H1 (cell line): ENCODE measurements at regions not wholly inside any gene's neighbourhood (a gene's known extent, or its start where the extent isn't known, plus 50 kb on each side); places are given as distances from the start of the nearest gene placed in this dataset.

Experiments used
- CTCF ChIA-PET: fragments of 300-600 bp; sonication (Branson Sonifier 250); formaldehyde crosslinking; loops from one replicate; lab custom pipeline; 2021; ENCODE audit not compliant: partially characterized antibody; lab: Charles Lee
- POLR2A ChIA-PET: fragments of 300-600 bp; sonication (Branson Sonifier 250); formaldehyde crosslinking; loops from one replicate; lab custom pipeline; 2021; ENCODE audit warnings: inconsistent platforms; ENCODE audit not compliant: partially characterized antibody; lab: Charles Lee
- DNase-seq, 2 experiments: peaks; one replicate each; pipeline versions ENCODE4 v3.0.0 to v3.0.0-alpha.2; 2010 to 2022; ENCODE audit warnings: low spot score in 2 of 2, low read depth in 1 of 2, mixed read lengths in 1 of 2
- FAIRE-seq: peaks from 2 replicates; lab custom pipeline; 2011; peaks lifted over from hg19 to GRCh38; lab: Jason Lieb, UNC
- H2AFZ ChIP-seq: 2 replicates; pipeline ENCODE4 v1.8.1; 2012; ENCODE audit warnings: low read length, inconsistent platforms
- H2AK5ac ChIP-seq: 2 replicates; pipeline ENCODE4 v1.6.1; 2013; ENCODE audit warnings: low read depth, low read length
- H2BK120ac ChIP-seq: replicated peaks from 2 replicates; pipeline ENCODE3; 2013; ENCODE audit warnings: low read depth, low read length, inconsistent platforms
- H2BK12ac ChIP-seq: 2 replicates; pipeline ENCODE4 v1.6.1; 2013; ENCODE audit warnings: low read depth, low read length
- H2BK15ac ChIP-seq: 2 replicates; pipeline ENCODE4 v1.6.1; 2013; ENCODE audit warnings: low read length
- H2BK20ac ChIP-seq: 2 replicates; pipeline ENCODE4 v1.6.1; 2013; ENCODE audit warnings: low read length
- H2BK5ac ChIP-seq: 2 replicates; pipeline ENCODE4 v1.6.1; 2013; ENCODE audit warnings: low read depth, low read length
- H3K14ac ChIP-seq: 2 replicates; pipeline ENCODE4 v1.6.1; 2013; ENCODE audit warnings: inconsistent platforms; ENCODE audit not compliant: insufficient read length
- H3K18ac ChIP-seq: 2 replicates; pipeline ENCODE4 v1.6.1; 2013; ENCODE audit warnings: low read length; ENCODE audit errors: extremely low read depth
- H3K23ac ChIP-seq: 2 replicates; pipeline ENCODE4 v1.6.1; 2013; ENCODE audit warnings: inconsistent platforms; ENCODE audit not compliant: insufficient read length
- H3K23me2 ChIP-seq: 2 replicates; pipeline ENCODE4 v1.6.1; 2013; ENCODE audit warnings: low read depth, low read length
- H3K27ac ChIP-seq: 2 replicates; pipeline ENCODE4 v1.6.1; 2011; ENCODE audit warnings: low read depth, low read length, inconsistent platforms
- H3K27me3 ChIP-seq, 4 experiments: replicated peaks in 1 of 4; 1 replicate in 1 of 4; 2 replicates in 3 of 4; pipeline versions ENCODE4 v1.6.1 to v1.8.1; 2011 to 2013; ENCODE audit warnings: low read length in 3 of 4, mild to moderate bottlenecking in 3 of 4, inconsistent platforms in 2 of 4, mixed read lengths in 2 of 4, moderate library complexity in 1 of 4; ENCODE audit not compliant: control insufficient read depth in 3 of 4, insufficient read depth in 3 of 4; ENCODE audit errors: extremely low read depth in 1 of 4
- H3K36me3 ChIP-seq, 4 experiments: 2 replicates each; pipeline versions ENCODE4 v1.6.1 to v1.8.1; 2011 to 2013; ENCODE audit warnings: mild to moderate bottlenecking in 4 of 4, low read length in 3 of 4, moderate library complexity in 2 of 4, control low read depth in 1 of 4, inconsistent platforms in 1 of 4; ENCODE audit not compliant: insufficient read depth in 4 of 4, control insufficient read depth in 2 of 4
- H3K4ac ChIP-seq: replicated peaks from 2 replicates; pipeline ENCODE3; 2013; ENCODE audit warnings: low read length, low read depth, mixed read lengths, inconsistent platforms; ENCODE audit not compliant: insufficient read length
- H3K4me1 ChIP-seq, 4 experiments: replicated peaks in 1 of 4; 1 replicate in 1 of 4; 2 replicates in 3 of 4; pipeline versions ENCODE4 v1.6.1 to v1.8.1; 2011 to 2013; ENCODE audit warnings: low read length in 3 of 4, inconsistent platforms in 2 of 4, mixed read lengths in 1 of 4; ENCODE audit not compliant: insufficient read depth in 4 of 4, control insufficient read depth in 3 of 4
- H3K4me2 ChIP-seq, 2 experiments: 2 replicates each; pipeline versions ENCODE4 v1.6.1 to v1.8.1; 2011 to 2013; ENCODE audit warnings: low read depth in 2 of 2, low read length in 2 of 2, control low read depth in 1 of 2, inconsistent platforms in 1 of 2, mild to moderate bottlenecking in 1 of 2; ENCODE audit not compliant: insufficient read depth in 1 of 2
- H3K4me3 ChIP-seq, 4 experiments: fragments of 200-600, 300-600 bp in 1 of 4; sonication (generic), shearing (Covaris generic), sonication (Bioruptor Twin) in 1 of 4; 2 replicates each; pipeline versions ENCODE4 v1.5.1 to v1.8.1; 2011 to 2016; ENCODE audit warnings: low read length in 4 of 4, low read depth in 3 of 4, control low read depth in 2 of 4, inconsistent platforms in 2 of 4, mild to moderate bottlenecking in 2 of 4, mixed read lengths in 1 of 4, moderate library complexity in 1 of 4; ENCODE audit not compliant: insufficient read depth in 2 of 4; ENCODE audit errors: extremely low read depth in 1 of 4
- H3K56ac ChIP-seq: replicated peaks from 2 replicates; pipeline ENCODE3; 2013; ENCODE audit warnings: low read depth, mild to moderate bottlenecking, mixed read lengths, low read length, inconsistent platforms; ENCODE audit not compliant: insufficient read length
- H3K79me1 ChIP-seq: 2 replicates; pipeline ENCODE4 v1.6.1; 2013; ENCODE audit warnings: low read depth, low read length, control low read depth
- H3K79me2 ChIP-seq, 2 experiments: 2 replicates each; pipeline versions ENCODE4 v1.6.1 to v1.8.1; 2012 to 2013; ENCODE audit warnings: low read length in 2 of 2, mild to moderate bottlenecking in 2 of 2, inconsistent platforms in 1 of 2; ENCODE audit not compliant: insufficient read depth in 2 of 2, control insufficient read depth in 1 of 2
- H3K9ac ChIP-seq, 4 experiments: replicated peaks in 1 of 4; 1 replicate in 1 of 4; 2 replicates in 3 of 4; pipeline versions ENCODE4 v1.6.1 to v1.8.1; 2011 to 2013; ENCODE audit warnings: low read depth in 3 of 4, low read length in 3 of 4, control low read depth in 2 of 4, mild to moderate bottlenecking in 2 of 4, moderate library complexity in 2 of 4, inconsistent platforms in 1 of 4; ENCODE audit errors: extremely low read depth in 1 of 4
- H3K9me3 ChIP-seq, 2 experiments: 2 replicates each; pipeline versions ENCODE4 v1.6.1 to v1.8.1; 2012 to 2013; ENCODE audit warnings: mild to moderate bottlenecking in 2 of 2, moderate library complexity in 2 of 2, control low read depth in 1 of 2, inconsistent platforms in 1 of 2, low read depth in 1 of 2, low read length in 1 of 2, mixed read lengths in 1 of 2; ENCODE audit not compliant: insufficient read depth in 2 of 2
- H4K20me1 ChIP-seq, 2 experiments: replicated peaks in 1 of 2; 2 replicates each; pipeline versions ENCODE3 to v1.8.1; 2011 to 2013; ENCODE audit warnings: inconsistent platforms in 2 of 2, low read length in 2 of 2, mild to moderate bottlenecking in 1 of 2; ENCODE audit not compliant: insufficient read depth in 2 of 2, control insufficient read depth in 1 of 2
- H4K5ac ChIP-seq: 2 replicates; pipeline ENCODE4 v1.6.1; 2013; ENCODE audit warnings: low read length, low read depth, mixed read lengths, inconsistent platforms; ENCODE audit not compliant: insufficient read length
- H4K8ac ChIP-seq: 2 replicates; pipeline ENCODE4 v1.8.0; 2013; ENCODE audit warnings: mild to moderate bottlenecking, moderate library complexity, low read length, inconsistent platforms; ENCODE audit not compliant: insufficient read depth; ENCODE audit errors: extremely low read depth
- H4K91ac ChIP-seq: replicated peaks from 2 replicates; pipeline ENCODE3; 2013; ENCODE audit warnings: low read length, mixed read lengths, inconsistent platforms; ENCODE audit not compliant: insufficient read length
- ASH2L ChIP-seq: fragments of 200-600, 300-600 bp; sonication (generic); IDR thresholded peaks from one replicate; pipeline ENCODE4 v1.7.1; 2017; ENCODE audit warnings: low read length
- FOSL1 ChIP-seq: IDR thresholded peaks from 2 replicates; pipeline ENCODE4 v1.6.1; 2011; ENCODE audit warnings: mild to moderate bottlenecking, low read depth, low read length, moderate library complexity; ENCODE audit not compliant: insufficient read depth
- HDAC6 ChIP-seq: IDR thresholded peaks from one replicate; pipeline ENCODE4 v1.7.1; 2012; ENCODE audit warnings: low read depth, mild to moderate bottlenecking, inconsistent platforms, low read length, moderate library complexity
- MAFK ChIP-seq: IDR thresholded peaks from 2 replicates; pipeline ENCODE4 v1.6.1; 2012; ENCODE audit warnings: low read depth, mild to moderate bottlenecking, improper control_type of control experiment, low read length
- RFX5 ChIP-seq: IDR thresholded peaks from 2 replicates; pipeline ENCODE4 v1.6.1; 2011; ENCODE audit warnings: low read depth, low read length, improper control_type of control experiment, borderline replicate concordance
- SIN3A ChIP-seq, 2 experiments: IDR thresholded peaks in 1 of 2; conservative IDR thresholded peaks in 1 of 2; 2 replicates each; pipeline ENCODE4 v1.6.1; 2011 to 2012; ENCODE audit warnings: low read length in 2 of 2, improper control_type of control experiment in 1 of 2, low read depth in 1 of 2, mild to moderate bottlenecking in 1 of 2
- SUZ12 ChIP-seq: fragments of 200-600 bp; sonication (generic); IDR thresholded peaks from 2 replicates; pipeline ENCODE4 v1.6.1; 2012; ENCODE audit warnings: mild to moderate bottlenecking, inconsistent platforms, low read length, moderate library complexity, mixed read lengths
- TAF7 ChIP-seq: optimal IDR thresholded peaks from 2 replicates; pipeline ENCODE3; 2011; ENCODE audit warnings: low read depth, mild to moderate bottlenecking, inconsistent platforms, low read length, moderate library complexity, borderline replicate concordance
- TBP ChIP-seq: IDR thresholded peaks from 2 replicates; pipeline ENCODE4 v1.6.1; 2011; ENCODE audit warnings: low read depth, low read length, improper control_type of control experiment
- TEAD4 ChIP-seq: IDR thresholded peaks from 2 replicates; pipeline ENCODE4 v1.6.1; 2012; ENCODE audit warnings: low read depth, low read length, inconsistent platforms, mixed read lengths
- USF2 ChIP-seq: IDR thresholded peaks from 2 replicates; pipeline ENCODE4 v1.6.1; 2011; ENCODE audit warnings: low read length, improper control_type of control experiment
- WGBS, 2 experiments: shearing (Covaris generic) in 1 of 2; methylation state at CpG; one replicate each; pipeline versions ENCODE4 v1.1.6 to v1.1.7; 2013 to 2015; ENCODE audit warnings: low lambda C conversion rate in 2 of 2, mixed read lengths in 2 of 2, inconsistent platforms in 1 of 2, low coverage in 1 of 2, missing lambda C conversion rate in 1 of 2; ENCODE audit not compliant: insufficient replicate concordance in 2 of 2, insufficient coverage in 1 of 2, insufficient read length in 1 of 2; ENCODE audit errors: extremely low coverage in 1 of 2, missing lambda C conversion rate in 1 of 2; 5-methylcytosine and 5-hydroxymethylcytosine counted together
- TF ChIP-seq, protein P1 (sequence below): IDR thresholded peaks from 2 replicates; pipeline ENCODE4 v1.6.1; 2012; ENCODE audit warnings: inconsistent platforms

GRCh38 chr13:64088491-64088890 lies 2672.8 kb upstream of the PCDH20 start:
- Histone ChIP-seq H3K23me2 (no peaks in the 10 kb centered on the region), H3K4ac (no peak overlapping the region), H2BK12ac (no peak overlapping the region), H3K14ac (no peak overlapping the region), H4K5ac (no peak overlapping the region), H3K56ac (no peak overlapping the region), H3K9me3 (no peaks in the 10 kb centered on the region), H4K20me1 (no peaks in the 10 kb centered on the region), H3K79me1 (no peaks in the 10 kb centered on the region), H2BK15ac (no peak overlapping the region), H4K91ac (no peak overlapping the region), H3K18ac (no peak overlapping the region), H3K27me3 (no peaks in the 10 kb centered on the region), H2AFZ (no peak overlapping the region), H3K4me2 (no peak overlapping the region), H3K79me2 (no peaks in the 10 kb centered on the region), H3K36me3 (no peaks in the 10 kb centered on the region), H3K4me3 (no peak overlapping the region), H2BK120ac (no peak overlapping the region), H3K23ac (no peak overlapping the region), H3K9ac (no peak overlapping the region), H3K27ac (no peak overlapping the region), H4K8ac (no peak overlapping the region), H3K4me1 (no peaks in the 10 kb centered on the region), H2BK20ac (no peak overlapping the region), H2AK5ac (no peak overlapping the region), H2BK5ac (no peak overlapping the region)
- ChIA-PET POLR2A (no interaction called here), CTCF (no interaction called here)
- TF ChIP-seq ASH2L (no peak), RFX5 (no peak), SIN3A (conservative IDR thresholded peaks at IDR 0.05 in 1 of 2, IDR thresholded peaks at IDR 0.05 in 1 of 2; ENCODE audit: low read depth in 1 of 2, low read length in 2 of 2) (no peak), HDAC6 (no peak), SUZ12 (no peak), TBP (no peak), FOSL1 (no peak), TAF7 (no peak), TEAD4 (no peak), MAFK (no peak), USF2 (no peak)
- TF ChIP-seq, protein P1, sequence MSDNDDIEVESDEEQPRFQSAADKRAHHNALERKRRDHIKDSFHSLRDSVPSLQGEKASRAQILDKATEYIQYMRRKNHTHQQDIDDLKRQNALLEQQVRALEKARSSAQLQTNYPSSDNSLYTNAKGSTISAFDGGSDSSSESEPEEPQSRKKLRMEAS: no peak
- 95% methylated on average over 2 of the region's 2 CpGs; no CpG with 5 or more reads in 1 of the 2 experiments for WGBS, 2 experiments
- DNase-seq: no peak
- FAIRE-seq: no peak
